Muscle of back (tissue), 3 donors: ENCODE measurements at regions not wholly inside any gene's neighbourhood (a gene's known extent, or its start where the extent isn't known, plus 50 kb on each side); places are given as distances from the start of the nearest gene placed in this dataset.

Experiments
- DNase-seq, 3 donors: peaks; one replicate each; pipeline versions ENCODE4 v3.0.0 to v3.0.0-alpha.2; 2013

GRCh38 chr4:187413564-187414358 is 581.8 kb upstream of the ZFP42 start:
- DNase-seq, result no peak

DNA sequence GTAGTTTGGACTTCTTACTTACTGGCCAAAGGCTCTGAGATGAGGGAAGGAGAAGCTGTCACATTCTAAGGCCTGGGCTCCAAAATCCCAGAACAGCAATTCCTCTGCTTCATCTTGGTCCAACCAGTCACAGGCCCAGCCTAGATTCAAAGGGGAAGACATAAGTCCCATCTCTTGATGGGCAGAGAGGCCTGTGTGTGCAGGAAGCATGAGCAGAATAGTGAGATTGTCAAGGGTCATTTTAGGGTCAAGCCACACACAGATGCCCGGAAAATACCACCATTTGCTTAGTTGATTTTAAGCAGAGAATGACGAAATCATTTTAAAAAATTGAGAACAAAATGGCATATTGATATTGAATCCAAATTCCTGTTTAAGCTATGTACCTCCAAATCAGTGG is 580.9 kb upstream of the ZFP42 start:
- DNase-seq, result peak in 2 of 3 donors; percentile 3 to 49

DNA sequence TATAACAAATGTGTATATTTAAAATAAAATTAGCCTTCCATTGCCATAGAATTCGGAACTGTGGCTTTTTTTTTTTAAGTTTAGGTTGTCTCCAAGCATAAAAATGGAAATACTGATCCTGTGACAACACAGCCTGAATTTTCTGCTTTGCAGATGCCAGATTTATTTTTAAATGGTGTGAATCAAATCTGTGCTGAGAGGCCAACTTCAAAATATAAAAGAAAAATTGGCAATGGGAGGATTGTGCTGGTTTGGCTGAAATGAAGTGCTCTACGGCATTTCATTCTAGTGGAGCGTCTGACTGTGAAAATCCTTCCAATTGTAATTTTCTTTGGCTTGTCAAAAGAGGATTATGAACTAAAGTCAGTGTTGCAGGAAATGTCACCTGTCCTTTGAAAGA is 580.3 kb upstream of the ZFP42 start:
- DNase-seq, result peak; percentile 33 to 73 (median 56)

GRCh38 chr4:187416216-187416615 is 579.4 kb upstream of the ZFP42 start:
- DNase-seq, result no peak

- DNase-seq, result no peak
Observed at GRCh38 chr4:187417721-187418120, 577.9 kb upstream of the ZFP42 start.

GRCh38 chr4:187422655-187423054 is 572.9 kb upstream of the ZFP42 start:
- DNase-seq, result no peak

GRCh38 chr4:187424636-187425035 is 570.9 kb upstream of the ZFP42 start:
- no peak for DNase-seq

DNA sequence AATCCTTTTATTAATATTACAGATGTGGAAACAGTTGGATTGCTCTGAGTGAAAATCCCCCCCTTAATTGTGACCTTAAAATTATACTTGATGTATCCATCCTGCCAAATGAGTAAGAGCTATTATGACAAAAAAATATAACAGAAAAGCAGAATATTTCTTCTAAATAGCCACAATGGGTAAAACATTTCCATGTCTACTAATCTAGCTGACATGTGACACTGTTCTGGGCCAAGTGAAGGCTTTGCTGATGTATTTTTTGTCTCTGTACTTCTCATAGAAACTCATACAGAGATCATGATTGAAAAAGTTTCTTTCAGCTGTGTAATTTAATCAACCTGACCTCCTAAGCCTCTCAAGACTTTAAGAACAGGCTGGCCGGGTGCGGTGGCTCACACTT is 569.1 kb upstream of the ZFP42 start:
- DNase-seq, result no peak

GRCh38 chr4:187432310-187432709 is 563.3 kb upstream of the ZFP42 start:
- no peak for DNase-seq

GRCh38 chr4:187433141-187433540 is 562.4 kb upstream of the ZFP42 start:
- no peak for DNase-seq

GRCh38 chr4:187436251-187436650 is 559.3 kb upstream of the ZFP42 start:
- peak in 1 of 3 donors; percentile 8 for DNase-seq

DNA sequence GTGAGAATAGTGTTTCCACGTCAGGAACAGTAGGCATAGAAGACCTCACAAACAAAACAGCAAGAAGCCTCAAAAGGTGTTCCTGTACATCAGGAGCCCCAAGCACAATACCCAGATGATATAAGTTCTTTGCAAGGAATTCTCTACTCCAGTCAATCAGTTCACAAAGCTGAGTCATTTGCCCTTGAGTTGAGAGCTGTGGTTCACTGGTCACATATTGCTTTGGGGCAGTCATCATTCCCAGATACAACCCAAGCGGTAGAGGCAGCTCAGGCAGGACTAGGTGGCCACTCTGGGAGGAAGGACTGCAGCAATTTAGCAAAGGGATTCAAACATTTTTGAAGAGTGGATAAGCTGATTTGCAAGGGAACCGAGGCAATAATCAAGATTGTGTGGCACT is 551.5 kb upstream of the ZFP42 start:
- DNase-seq, result no peak

DNA sequence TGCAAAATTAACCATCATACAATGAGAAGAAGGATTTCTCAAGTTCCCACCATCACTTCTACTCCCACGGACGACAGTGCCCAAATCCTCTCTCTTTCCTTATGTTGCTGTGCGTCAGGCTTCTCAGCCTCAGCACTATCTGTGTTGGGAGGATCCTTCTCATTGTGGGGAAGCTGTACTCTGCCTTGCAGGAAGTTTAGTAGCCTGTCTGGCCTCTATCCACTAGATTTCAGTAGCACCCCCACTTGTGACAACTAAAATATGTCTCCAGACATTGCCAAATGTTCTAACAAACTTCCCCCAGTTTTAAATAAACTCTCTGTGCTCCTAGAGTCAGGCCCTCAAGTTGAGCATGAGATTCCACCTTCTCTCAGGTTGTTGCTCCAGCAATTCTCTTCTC is 545.9 kb upstream of the ZFP42 start:
- no peak for DNase-seq

GRCh38 chr4:187451776-187452175 is 543.8 kb upstream of the ZFP42 start:
- no peak for DNase-seq

- no peak for DNase-seq
Observed at GRCh38 chr4:187460016-187460415, 535.6 kb upstream of the ZFP42 start.

DNA sequence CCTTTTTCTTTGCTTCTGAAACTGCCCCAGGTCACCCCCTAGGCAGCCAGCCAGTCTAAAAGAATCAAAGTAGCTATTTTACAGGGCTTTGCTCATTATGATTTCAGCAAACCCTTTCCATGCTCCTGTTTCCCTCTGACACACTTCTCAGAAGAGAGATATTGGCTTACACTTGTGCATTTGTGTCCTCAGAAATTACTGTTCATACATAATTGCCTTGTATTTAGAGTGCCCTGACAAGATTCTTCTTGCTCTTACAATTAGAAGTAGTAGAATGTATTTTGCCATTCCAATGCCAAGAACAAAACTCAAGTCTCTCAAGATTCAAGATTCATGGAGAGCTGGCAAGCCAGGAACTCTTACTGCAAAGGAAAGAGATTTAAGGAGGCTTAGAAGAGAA is 531.0 kb upstream of the ZFP42 start:
- DNase-seq, result no peak

GRCh38 chr4:187467224-187467623 is 528.3 kb upstream of the ZFP42 start:
- no peak for DNase-seq

DNA sequence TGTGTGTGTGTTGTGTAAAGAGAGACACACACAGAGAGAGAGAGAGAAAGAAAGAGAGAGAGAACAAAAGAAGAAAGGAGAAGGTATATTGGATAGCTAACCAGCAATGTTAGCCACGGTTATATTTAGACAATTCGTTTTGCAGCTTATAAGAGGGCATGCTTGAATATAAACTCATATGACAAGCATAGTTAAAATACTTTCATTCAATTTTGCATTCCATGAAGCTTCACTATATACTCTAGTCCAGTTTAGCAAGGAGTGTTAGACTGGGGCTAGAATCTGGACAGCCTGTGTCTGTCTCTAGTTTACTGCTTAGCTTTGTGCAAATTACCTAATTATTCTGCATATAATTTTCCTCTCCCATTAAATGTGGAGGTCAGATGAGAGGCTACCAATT is 525.9 kb upstream of the ZFP42 start:
- peak in 1 of 3 donors; percentile 14 for DNase-seq

DNA sequence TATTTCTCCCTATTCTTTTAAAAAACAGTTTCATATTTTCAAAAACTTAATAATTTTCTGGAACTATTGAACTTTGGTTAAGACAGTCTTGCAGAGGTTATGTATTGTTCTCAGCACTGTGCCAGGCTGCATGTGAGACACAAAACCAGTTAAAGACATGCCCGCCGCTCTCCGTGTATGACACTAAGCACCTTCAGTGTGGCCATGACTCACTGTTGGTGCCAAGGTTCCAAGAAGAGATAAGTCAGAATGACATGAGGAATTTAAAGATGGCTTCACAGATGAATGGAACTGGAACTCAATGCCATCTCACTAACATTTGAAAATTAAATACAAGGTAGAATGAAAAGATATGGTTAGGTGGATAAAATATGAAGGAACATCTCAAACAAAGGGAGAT is 525.5 kb upstream of the ZFP42 start:
- no peak for DNase-seq

DNA sequence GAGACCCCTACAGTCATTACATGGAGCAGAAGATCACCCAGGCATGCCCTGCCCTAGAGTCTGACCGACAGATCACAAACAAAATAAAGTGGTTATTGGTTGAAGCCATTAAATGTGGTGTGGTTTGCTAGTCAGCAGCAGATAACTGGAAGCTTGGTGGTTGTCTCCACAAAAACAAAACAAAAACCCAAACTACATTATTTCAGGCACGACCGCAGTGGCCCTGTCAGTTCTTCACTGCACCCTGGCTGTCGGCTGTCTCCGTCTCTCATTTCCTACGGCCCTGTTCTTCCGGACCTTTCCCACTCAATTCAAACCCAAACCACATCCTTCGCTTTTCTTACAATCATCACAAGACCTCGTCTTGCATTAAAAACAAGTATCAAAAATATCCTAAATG is 521.3 kb upstream of the ZFP42 start:
- DNase-seq, result no peak

- DNase-seq, result no peak
Observed at GRCh38 chr4:187475901-187476300, 519.7 kb upstream of the ZFP42 start.

DNA sequence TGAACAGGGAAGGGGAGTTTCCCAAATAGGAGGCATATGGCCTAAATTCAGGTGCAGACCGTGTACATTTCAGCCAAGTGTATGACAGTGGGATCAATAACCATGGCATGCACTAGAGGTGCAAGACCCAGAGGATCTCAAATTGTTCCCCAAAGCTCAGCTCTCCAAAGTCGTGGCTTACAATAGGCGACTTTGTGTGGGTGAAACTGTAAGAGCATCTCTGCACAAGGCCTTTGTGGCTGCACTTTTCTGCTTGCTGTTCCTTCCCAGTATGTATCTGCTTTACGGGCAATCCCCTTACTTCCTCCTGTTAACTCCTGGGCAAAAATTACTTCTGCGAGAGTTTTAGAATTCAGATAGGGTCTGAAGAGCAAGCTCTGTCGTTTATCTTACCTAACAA is 518.3 kb upstream of the ZFP42 start:
- no peak for DNase-seq

DNA sequence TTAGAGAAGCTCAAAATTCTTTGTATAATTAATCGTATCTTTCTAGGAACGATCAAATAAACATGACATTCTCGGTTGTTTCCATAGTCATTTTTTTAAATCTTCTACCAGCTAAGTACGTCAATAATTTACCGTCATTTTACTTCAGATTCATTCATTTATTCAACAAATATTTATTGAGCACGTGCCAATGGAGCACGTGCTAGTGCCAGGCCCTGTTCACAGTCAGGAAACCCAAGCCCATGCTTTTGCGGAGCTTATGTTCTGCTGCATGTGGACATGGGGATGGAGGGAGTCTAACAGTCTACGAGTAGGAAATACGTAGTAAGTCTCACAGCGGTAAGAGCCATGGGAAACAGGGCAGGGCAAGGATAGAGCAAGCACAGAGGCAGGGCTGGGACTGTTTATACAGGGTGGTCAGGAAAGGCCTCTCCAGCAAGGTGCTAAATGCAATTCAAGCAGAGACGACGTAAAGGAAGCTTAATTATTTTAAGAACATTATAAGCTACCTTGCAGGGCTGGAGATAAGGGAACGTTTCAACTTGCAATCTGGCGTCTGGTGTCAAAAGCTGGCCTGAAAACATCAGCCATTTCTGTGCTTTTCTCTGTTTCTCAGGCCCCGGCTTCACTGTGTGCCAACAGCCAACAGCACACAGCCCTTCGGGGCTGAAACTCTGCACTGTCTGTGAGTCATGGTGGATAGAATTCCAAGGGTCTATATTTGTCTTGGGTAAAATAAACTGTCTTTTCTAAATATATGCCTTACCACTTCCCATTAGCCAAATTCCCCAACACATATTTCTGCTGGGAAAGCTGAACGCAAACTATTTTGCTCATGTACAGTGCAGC is 517.1 kb upstream of the ZFP42 start:
- peak; percentile 53 to 69 (median 58) for DNase-seq
